NCI-H1417 treated with DMSO at 0.1 percent for 48 hours (cell line): ENCODE measurements at regions not wholly inside any gene's neighbourhood (a gene's known extent, or its start where the extent isn't known, plus 50 kb on each side); places are given as distances from the start of the nearest gene placed in this dataset.
"Not testable (repeated sequence)": the region's sequence is repeated elsewhere in the genome, so short reads cannot be mapped to it uniquely, and the experiment has no call there.

Source experiments
- DNase-seq: peaks from one replicate; lab custom pipeline; 2025; lab: John Stamatoyannopoulos, UW

GRCh38 chr10:2543142-2543886 lies 524.0 kb upstream of the PFKP start:
- DNase-seq: no peak

- DNase-seq: no peak
Observed at GRCh38 chr10:2541176-2541575, 526.2 kb upstream of the PFKP start.

DNA sequence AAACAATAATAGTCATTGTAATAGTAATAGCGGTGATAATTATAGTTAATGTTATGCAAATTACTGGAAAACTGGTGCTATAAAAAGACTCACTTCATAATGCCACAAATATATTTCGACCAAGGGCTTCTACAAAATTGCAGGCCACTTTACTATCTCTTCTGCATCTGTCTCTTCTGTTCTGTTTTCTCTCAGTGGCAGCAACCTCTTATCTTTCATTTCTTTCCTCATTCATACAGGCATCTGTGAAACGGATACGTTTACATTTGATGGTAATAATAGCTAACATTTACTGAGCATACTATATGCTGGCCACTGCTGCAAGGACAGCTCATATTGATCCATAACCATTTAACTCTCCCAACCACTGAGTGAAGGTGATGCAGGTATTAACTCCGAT lies 537.4 kb upstream of the PFKP start:
- no peak for DNase-seq

DNA sequence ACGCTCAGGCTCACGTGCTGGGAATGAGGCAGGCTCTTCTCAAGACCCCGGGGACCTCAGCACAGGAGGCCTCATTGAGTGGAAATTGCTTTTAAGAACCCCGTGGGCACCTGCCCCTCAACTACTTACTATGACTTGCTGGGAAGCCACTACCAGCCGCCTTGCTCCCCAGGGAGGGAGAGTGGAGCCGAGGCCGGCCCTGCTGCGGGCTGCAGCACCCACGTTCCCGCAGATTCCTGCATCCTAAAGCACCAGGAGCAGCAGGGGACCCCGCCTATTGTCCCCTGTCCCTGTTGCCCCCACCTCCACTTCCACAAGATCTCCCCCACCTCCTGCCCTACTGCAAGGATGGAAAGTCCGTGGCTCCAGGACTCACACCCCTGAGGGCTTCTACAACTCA lies 541.6 kb upstream of the PFKP start:
- no peak for DNase-seq

DNA sequence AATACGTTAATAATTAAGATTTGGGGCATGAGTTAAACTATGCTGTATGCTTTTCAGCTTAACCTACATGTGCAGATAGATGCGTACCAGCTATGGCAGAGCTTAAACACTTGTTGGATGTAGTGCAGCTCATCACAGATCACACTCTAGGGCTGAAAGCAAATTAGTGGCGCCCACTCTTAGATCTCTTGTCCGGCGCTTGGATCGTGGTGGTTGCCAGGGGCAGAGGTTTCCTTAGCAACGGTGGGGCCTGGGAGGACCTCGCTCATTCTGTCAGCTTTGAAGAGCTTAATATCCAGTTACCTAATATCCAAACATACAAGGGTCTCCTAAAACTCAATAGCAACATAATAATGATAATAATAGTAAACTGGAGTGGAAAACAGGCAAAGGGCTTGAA lies 548.2 kb upstream of the PFKP start:
- no peak for DNase-seq

GRCh38 chr10:2509081-2509531 lies 558.2 kb upstream of the PFKP start:
- DNase-seq: no peak

DNA sequence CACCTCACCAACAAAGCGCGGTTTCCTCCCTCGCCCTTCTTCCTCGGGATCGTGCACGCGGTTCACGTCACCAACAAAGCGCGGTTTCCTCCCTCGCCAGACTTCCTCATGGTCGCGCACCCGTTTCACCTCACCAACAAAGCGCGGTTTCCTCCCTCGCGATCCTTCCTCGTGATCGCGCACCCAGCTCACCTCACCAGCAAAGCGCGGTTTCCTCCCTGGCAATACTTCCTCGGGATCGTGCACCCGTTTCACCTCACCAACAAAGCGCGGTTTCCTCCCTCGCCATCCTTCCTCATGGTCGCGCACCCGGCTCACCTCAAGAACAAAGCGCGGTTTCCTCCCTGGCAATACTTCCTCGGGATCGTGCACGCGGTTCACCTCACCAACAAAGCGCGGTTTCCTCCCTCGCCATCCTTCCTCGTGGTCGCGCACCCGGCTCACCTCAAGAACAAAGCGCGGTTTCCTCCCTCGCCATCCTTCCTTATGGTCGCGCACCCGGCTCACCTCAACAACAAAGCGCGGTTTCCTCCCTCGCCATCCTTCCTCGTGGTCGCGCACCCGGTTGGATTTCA lies 565.9 kb upstream of the PFKP start:
- DNase-seq: not testable (repeated sequence)

DNA sequence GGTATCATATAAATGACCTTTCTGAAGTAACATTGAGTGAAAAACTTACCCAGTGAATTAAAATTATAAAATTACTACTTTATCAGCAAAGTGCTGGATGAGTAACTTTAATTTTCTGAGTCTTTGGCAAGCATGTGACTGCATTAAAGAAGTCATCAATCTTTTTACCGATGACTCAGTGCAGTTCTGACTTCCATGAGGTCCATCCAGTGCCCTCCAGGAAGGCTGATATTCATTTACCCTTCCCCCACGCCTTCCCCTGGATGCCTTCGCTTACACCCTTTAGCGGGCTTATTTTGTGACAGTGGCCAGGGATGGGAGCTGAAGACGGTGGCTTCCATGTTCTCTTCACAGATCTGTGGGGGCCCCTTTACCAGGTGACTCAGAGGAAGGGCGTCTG lies 572.9 kb upstream of the PFKP start:
- DNase-seq: no peak

DNA sequence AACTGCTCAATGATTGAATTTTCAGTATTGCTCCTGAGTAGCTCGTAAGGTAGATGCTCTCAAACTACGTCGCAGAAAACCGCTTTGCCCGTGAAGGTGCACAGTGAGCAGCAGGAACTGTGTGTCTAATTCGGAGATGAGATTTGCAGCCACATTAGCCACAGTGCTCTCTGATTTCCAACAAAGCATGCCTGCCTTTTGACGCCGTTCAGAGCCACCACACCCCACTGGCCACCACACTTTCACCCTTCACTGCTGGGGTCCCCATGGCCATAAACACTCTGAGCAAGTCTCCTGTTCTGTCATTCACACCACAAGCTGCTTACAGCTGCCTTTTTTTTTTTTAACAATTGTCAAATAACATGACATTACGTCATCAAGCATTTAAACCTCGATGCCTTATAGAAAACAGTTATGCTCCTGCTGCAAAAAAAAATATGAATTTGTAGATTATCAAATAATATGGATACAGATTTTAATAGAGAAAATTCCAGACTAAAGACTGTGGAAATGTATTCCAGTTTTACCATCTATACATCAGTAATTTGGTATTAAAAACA lies 578.8 kb upstream of the PFKP start:
- no peak for DNase-seq

DNA sequence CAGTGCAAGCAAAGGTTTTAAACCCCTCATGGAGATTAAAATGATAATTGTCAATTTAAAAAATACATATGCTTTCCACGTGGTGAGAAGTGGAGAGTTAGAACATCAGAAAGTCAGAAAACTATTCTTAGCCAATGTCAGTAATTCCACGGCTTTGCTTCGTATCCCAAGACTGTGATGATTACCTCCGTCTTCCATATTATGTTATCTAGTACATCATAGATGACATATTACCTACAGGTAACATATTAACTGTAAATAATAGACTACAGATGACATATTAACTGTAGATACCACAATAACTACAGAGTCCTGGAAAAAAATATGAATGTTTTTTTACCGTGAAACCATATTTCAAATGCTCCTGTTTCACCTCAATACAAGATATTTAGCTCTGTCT lies 579.4 kb upstream of the PFKP start:
- DNase-seq: no peak

- DNase-seq: no peak
Observed at GRCh38 chr10:2478656-2479055, 588.7 kb upstream of the PFKP start.

DNA sequence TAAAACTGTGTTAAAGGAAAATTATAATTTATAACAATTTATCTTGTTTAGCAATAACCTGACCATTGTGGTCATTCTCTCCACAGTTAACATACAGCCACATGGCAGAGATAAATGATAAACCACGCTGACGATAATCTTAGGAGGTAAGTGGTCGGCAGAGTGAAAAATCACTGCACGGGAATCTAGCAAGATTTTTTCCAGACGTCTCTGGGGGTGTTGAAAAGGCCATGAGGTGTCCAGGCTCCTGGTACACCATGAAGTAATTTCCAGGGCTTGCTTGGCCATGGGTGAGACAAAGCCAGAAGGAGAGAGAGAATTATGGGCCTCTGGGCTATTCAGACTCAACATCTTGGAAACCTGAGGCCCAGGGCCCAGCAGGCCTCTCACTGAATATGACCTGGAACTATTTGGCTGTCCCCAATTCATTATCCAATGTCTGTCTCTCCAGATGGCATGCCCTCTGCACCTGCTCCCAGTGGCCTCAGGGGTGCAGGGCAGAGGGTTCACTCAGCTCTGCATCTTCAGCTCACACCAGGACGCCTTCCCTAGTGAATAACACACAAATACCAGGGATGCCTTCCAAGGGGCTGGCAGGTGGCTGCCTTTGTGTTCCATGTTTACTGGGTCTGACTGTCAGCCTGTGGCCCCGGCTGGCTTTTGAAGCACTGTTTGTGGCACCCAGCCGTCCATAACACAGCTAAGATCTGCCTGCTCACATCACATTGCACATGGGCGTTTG lies 590.4 kb upstream of the PFKP start:
- no peak for DNase-seq

GRCh38 chr10:2476218-2476811 lies 591.0 kb upstream of the PFKP start:
- no peak for DNase-seq

GRCh38 chr10:2475711-2476217 lies 591.6 kb upstream of the PFKP start:
- DNase-seq: no peak

- DNase-seq: no peak
Observed at GRCh38 chr10:2471811-2472210, 595.5 kb upstream of the PFKP start.

DNA sequence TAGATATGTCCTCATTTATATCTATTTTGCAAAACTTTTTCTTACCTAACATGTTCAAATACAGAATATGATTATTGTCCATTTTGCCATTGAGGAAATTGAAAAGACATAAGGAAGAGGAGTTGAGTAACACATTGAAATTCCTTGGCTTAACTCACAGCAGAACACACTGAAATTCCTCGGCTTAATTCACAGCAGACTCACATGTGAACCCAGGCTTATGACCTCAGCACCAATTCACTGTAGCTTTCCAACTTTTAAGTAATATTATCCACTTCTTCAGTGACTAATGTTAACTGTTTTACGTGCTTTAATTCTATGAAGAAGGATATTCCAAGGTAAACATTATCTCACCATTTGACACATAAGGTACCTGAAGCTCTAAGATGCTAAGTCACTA lies 597.5 kb upstream of the PFKP start:
- no peak for DNase-seq

DNA sequence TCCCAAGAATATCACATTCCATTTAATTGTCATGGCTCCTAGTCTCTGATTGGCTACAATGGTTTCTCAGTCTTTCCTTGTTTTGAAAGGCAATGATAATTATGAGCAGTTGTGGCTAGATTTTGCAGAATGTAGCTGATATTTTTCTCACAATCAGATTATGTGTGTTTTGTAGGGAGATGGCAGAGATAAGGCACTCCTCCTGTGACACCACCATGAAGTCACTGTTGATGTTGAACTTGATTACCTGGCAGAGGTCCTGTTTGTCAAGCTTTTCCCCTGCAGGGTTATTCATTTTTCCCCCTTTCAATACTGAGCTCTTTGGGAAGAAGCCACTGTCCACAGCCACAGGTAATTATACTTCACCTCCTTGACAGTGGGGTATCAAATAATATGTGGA lies 602.9 kb upstream of the PFKP start:
- DNase-seq: no peak

DNA sequence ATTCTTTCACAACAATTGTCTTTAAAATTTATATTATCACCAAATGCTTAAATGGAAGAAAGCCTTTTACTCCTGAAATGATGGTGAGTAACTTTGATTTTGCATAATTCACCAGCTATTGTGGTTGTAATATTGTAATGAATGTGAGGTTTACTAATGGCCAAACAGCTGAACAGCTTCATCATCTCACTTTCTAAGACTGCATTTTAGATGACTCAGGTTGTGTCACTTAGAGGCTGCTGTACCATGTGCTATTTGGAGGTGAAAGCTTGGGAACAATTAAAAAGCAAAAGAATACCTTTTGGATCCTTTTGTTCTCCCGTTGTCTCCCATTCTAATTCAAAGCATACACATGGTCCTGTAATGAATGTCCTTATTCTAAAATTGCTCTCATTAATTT lies 604.0 kb upstream of the PFKP start:
- DNase-seq: no peak

GRCh38 chr10:2462581-2462980 lies 604.8 kb upstream of the PFKP start:
- no peak for DNase-seq

GRCh38 chr10:2460812-2461211 lies 606.5 kb upstream of the PFKP start:
- DNase-seq: no peak

DNA sequence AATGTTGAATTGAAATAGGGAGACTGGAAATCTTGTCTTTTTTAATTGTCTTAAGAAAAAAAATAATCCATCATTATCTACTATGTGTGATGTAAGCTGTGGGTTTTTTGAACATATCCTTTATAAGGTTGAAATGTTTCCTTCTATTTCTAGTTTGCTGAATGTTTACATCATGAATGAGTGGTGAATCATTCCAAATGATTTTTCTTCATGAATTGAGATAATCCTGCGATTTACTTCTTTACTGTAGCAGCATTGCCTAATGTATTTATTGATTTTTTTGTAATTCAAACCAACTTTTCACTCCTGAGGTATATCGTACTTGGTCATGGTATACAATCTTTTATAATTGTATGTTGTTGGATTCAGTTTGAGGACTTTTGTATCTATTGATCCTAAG lies 607.6 kb upstream of the PFKP start:
- DNase-seq: no peak

GRCh38 chr10:2456834-2457233 lies 610.5 kb upstream of the PFKP start:
- no peak for DNase-seq
